SK-N-MC (cell line): ENCODE measurements at regions not wholly inside any gene's neighbourhood (a gene's known extent, or its start where the extent isn't known, plus 50 kb on each side); places are given as distances from the start of the nearest gene placed in this dataset.
"Not testable (repeated sequence)": the region's sequence is repeated elsewhere in the genome, so short reads cannot be mapped to it uniquely, and the experiment has no call there.

Source experiments
- DNase-seq: peaks from one replicate; pipeline ENCODE4 v3.0.0-alpha.2; 2011; ENCODE audit warnings: low read depth, low spot score
- H3K27ac ChIP-seq: fragments of 200-600 bp; sonication (generic); 2 replicates; pipeline ENCODE4 v1.5.1; 2016; ENCODE audit warnings: mixed run types
- H3K36me3 ChIP-seq: fragments of 200-600 bp; sonication (generic); 2 replicates; pipeline ENCODE4 v1.6.1; 2017; ENCODE audit warnings: antibody characterized with exemption, low read length, mixed read lengths; ENCODE audit not compliant: insufficient read depth
- H3K4me3 ChIP-seq: fragments of 200-600 bp; sonication (generic); 2 replicates; pipeline ENCODE4 v1.5.1; 2016
- H3K9ac ChIP-seq: fragments of 200-600 bp; sonication (generic); 2 replicates; pipeline ENCODE4 v1.8.0; 2017; ENCODE audit warnings: mixed run types, mixed read lengths; ENCODE audit not compliant: insufficient read length
- H3K9me3 ChIP-seq: fragments of 200-600 bp; sonication (generic); 2 replicates; pipeline ENCODE4 v1.6.1; 2017; ENCODE audit warnings: low read depth, mild to moderate bottlenecking, antibody characterized with exemption, low read length, moderate library complexity, mixed read lengths
- EZH2 ChIP-seq: fragments of 200-600 bp; sonication (generic); IDR thresholded peaks from one replicate; pipeline ENCODE4 v1.6.1; 2017; ENCODE audit warnings: antibody characterized with exemption
- FOXP2 ChIP-seq: optimal IDR thresholded peaks from 2 replicates; pipeline ENCODE3; 2011; ENCODE audit warnings: mild to moderate bottlenecking, moderate library complexity; ENCODE audit not compliant: insufficient read depth; ENCODE audit errors: extremely low read length, control extremely low read depth
- POLR2AphosphoS5 ChIP-seq: IDR thresholded peaks from 2 replicates; pipeline ENCODE4 v1.6.1; 2012; ENCODE audit warnings: mild to moderate bottlenecking, low read depth, low read length, borderline replicate concordance

- DNase-seq: no peak
- H3K27ac ChIP-seq: no peak overlapping the region
- H3K9ac ChIP-seq: no peak overlapping the region
- TF ChIP-seq POLR2AphosphoS5: no peak
- TF ChIP-seq EZH2: no peak
- TF ChIP-seq FOXP2: no peak
- H3K9me3 ChIP-seq: no peaks in the 10 kb centered on the region
- H3K4me3 ChIP-seq: peak overlapping the region; percentile 14; the same call in 1 of the 2 replicates
- no peaks in the 10 kb centered on the region for H3K36me3 ChIP-seq
Measured at GRCh38 chr12:115810122-115810901, 467.2 kb downstream of the MED13L start.

DNA sequence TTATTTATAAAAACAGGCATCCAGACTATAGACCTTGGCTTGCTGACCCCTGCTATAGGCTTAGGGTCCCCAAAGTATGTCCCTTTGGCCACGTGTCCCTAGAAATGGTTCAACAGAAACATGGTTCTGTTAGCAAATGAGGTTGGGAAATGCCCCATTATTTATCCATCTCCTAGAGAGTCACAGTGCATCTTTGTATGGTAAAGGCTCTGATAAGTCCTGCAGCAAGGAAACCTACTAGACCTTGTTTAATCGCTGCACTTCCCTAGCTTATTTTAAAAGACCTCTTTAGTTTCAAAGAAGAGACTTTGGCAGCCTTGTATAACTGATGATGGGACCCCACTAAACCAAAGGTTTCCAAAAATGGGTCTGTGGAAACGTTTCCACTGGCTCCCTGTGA lies 471.5 kb downstream of the MED13L start:
- H3K27ac ChIP-seq: no peak overlapping the region
- H3K9me3 ChIP-seq: no peaks in the 10 kb centered on the region
- H3K9ac ChIP-seq: no peak overlapping the region
- H3K4me3 ChIP-seq: no peak overlapping the region
- TF ChIP-seq POLR2AphosphoS5: no peak
- TF ChIP-seq EZH2: no peak
- no peak for TF ChIP-seq FOXP2
- H3K36me3 ChIP-seq: no peaks in the 10 kb centered on the region
- no peak for DNase-seq

DNA sequence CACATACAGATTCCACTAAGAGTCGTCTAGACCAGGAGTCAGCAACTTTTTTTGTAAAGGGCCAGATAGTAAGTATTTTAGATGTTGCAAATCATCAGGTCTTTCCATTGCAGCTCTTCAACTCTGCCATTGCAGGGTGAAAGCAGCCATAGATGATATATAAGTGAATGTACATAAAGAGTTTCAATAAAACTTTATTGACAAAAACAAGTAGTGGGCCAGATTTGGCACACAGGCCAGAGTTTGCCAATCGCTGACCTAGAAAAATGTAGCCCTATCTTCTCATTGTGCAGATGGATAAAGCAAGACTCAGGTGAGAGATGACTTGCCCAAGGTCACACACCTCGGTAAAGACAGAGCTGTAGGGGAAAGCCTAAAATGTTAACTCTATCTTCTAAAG lies 474.7 kb downstream of the MED13L start:
- Histone ChIP-seq H3K9ac (no peak overlapping the region), H3K27ac (no peak overlapping the region), H3K4me3 (no peak overlapping the region), H3K9me3 (no peaks in the 10 kb centered on the region), H3K36me3 (no peaks in the 10 kb centered on the region)
- TF ChIP-seq EZH2: no peak
- TF ChIP-seq POLR2AphosphoS5: no peak
- TF ChIP-seq FOXP2: no peak
- no peak for DNase-seq

- no peak for TF ChIP-seq POLR2AphosphoS5
- TF ChIP-seq EZH2: no peak
- no peak for TF ChIP-seq FOXP2
Measured at GRCh38 chr12:115801871-115802270, 475.6 kb downstream of the MED13L start.

GRCh38 chr12:115799610-115800009 lies 477.9 kb downstream of the MED13L start:
- no peak for TF ChIP-seq FOXP2
- no peak for TF ChIP-seq EZH2
- TF ChIP-seq POLR2AphosphoS5: no peak
- Histone ChIP-seq H3K36me3 (no peaks in the 10 kb centered on the region), H3K9me3 (no peaks in the 10 kb centered on the region), H3K9ac (no peak overlapping the region), H3K4me3 (no peak overlapping the region), H3K27ac (no peak overlapping the region)
- DNase-seq: no peak

More at GRCh38 chr12:115801871-115802270, 475.6 kb downstream of the MED13L start:
- Histone ChIP-seq H3K9me3 (no peaks in the 10 kb centered on the region), H3K36me3 (no peaks in the 10 kb centered on the region), H3K4me3 (no peak overlapping the region), H3K27ac (no peak overlapping the region), H3K9ac (no peak overlapping the region)
- no peak for DNase-seq

- TF ChIP-seq FOXP2 (no peak), POLR2AphosphoS5 (no peak), EZH2 (no peak)
- Histone ChIP-seq H3K4me3 (no peak overlapping the region), H3K36me3 (no peaks in the 10 kb centered on the region), H3K9me3 (no peaks in the 10 kb centered on the region), H3K27ac (no peak overlapping the region), H3K9ac (no peak overlapping the region)
- no peak for DNase-seq
Measured at GRCh38 chr12:115798309-115798917, 479.1 kb downstream of the MED13L start.

DNA sequence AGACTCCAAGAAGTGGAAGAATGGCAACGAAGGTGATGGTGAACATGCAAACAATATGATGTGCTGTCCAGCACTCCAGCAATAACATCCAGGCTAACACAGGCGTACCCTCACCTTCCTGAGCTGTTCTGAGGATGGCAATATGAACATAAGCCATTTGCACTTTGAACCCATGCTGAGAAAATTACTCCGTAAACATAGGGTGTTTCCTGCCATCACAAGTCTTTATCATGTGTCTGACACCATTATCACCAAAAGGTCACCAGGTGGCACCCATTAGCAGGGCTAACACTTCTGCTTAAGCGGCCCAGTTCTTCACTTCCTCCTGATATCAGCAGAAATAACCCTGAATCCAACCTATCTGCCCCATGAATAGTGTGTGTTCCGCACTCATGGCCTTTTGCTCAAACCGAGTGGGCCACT lies 482.8 kb downstream of the MED13L start:
- H3K4me3 ChIP-seq: no peak overlapping the region
- DNase-seq: no peak
- H3K36me3 ChIP-seq: no peaks in the 10 kb centered on the region
- no peaks in the 10 kb centered on the region for H3K9me3 ChIP-seq
- no peak overlapping the region for H3K27ac ChIP-seq
- H3K9ac ChIP-seq: no peak overlapping the region
- TF ChIP-seq FOXP2: no peak
- no peak for TF ChIP-seq EZH2
- TF ChIP-seq POLR2AphosphoS5: no peak

GRCh38 chr12:115791331-115791730 lies 486.2 kb downstream of the MED13L start:
- Histone ChIP-seq H3K36me3 (no peaks in the 10 kb centered on the region), H3K9ac (no peak overlapping the region), H3K4me3 (no peak overlapping the region), H3K27ac (no peak overlapping the region), H3K9me3 (no peaks in the 10 kb centered on the region)
- no peak for DNase-seq
- no peak for TF ChIP-seq POLR2AphosphoS5
- no peak for TF ChIP-seq EZH2
- TF ChIP-seq FOXP2: no peak

DNA sequence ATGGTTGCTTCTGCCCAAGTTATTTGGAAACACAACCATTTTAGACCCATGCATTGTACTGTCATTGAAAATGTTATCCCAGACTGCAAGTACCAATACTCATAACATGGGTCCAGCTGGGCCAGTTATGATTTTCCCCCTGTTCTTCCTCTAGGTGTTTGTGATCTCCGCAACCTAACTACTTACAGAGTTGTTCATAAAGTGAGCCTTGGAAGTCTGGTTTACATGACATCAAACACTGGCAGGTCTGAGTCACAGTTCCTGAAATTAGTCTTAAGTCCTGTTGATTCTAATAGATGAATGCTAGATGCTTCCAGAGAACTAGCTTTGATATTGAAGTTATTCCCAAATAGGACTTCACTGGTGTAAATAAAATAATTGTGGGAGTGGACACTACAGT lies 487.0 kb downstream of the MED13L start:
- no peaks in the 10 kb centered on the region for H3K36me3 ChIP-seq
- TF ChIP-seq EZH2 (no peak), FOXP2 (no peak), POLR2AphosphoS5 (no peak)
- no peak overlapping the region for H3K27ac ChIP-seq
- no peak overlapping the region for H3K9ac ChIP-seq
- no peak overlapping the region for H3K4me3 ChIP-seq
- no peak for DNase-seq
- no peaks in the 10 kb centered on the region for H3K9me3 ChIP-seq

GRCh38 chr12:115786490-115786889 lies 491.0 kb downstream of the MED13L start:
- not testable (repeated sequence) for H3K9ac ChIP-seq, DNase-seq, H3K9me3 ChIP-seq, H3K36me3 ChIP-seq, H3K4me3 ChIP-seq, H3K27ac ChIP-seq
